T47D (cell line): ENCODE measurements at regions not wholly inside any gene's neighbourhood (a gene's known extent, or its start where the extent isn't known, plus 50 kb on each side); places are given as distances from the start of the nearest gene placed in this dataset.
"Not testable (repeated sequence)": the region's sequence is repeated elsewhere in the genome, so short reads cannot be mapped to it uniquely, and the experiment has no call there.

Experiments
- DNase-seq, 2 experiments: peaks; one replicate each; pipeline versions ENCODE4 v3.0.0 to v3.0.0-alpha.2; 2011 to 2012; ENCODE audit warnings: low read depth in 1 of 2, low spot score in 1 of 2
- JUND ChIP-seq: IDR thresholded peaks from 2 replicates; pipeline ENCODE4 v1.6.1; 2012; ENCODE audit warnings: low read depth
- in situ Hi-C: cut with HindIII; loops from 2 replicates; pipeline ENCODE4 v1.10.0; 2016; ENCODE audit warnings: low sequenced_read_pairs, low pct_unique_long_range_greater_than_20kb

DNA sequence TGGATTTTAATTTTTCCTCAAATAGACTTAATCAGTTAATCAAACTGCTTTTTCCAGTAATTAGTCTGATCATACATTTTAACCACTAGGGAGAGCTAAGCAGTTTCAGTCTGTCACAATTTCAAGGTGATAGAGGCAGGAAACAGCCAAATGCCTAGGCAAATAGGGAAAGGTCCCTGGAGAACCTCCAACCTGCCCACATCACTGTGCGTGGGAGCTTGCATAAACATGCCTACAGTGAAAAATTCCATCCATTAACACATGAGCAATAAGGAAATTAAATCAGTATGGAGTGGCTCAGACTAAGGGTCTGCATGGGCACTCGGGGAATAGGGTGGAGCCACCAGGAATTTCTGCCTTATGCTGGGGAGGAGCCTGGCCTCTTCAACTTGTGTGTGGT is 74.6 kb downstream of the AASDHPPT start:
- DNase-seq: peak in 1 of 2 experiments; percentile 60
- no peak for TF ChIP-seq JUND
- in situ Hi-C loops: no loop called here

DNA sequence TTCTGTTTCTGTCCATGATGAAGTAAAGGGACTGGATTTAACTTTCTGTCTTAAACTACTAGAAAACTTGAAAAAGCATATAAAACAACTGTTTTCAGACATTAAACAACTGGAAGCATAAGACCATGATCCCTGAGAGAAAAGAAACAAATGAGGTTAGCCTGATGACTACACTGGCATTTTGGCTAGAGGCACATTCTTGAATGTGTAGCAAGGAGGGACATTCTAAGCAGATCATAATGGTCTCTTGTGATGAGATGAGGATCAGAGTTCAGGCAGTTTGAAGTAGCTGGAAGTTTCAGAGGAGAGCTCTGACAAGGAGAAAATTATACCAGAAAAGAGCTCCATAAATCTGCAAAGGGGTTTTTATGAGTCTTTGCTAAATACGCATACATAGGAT is 75.4 kb downstream of the AASDHPPT start:
- no peak for TF ChIP-seq JUND
- peak in 1 of 2 experiments; percentile 25 for DNase-seq
- in situ Hi-C loops: no loop called here

DNA sequence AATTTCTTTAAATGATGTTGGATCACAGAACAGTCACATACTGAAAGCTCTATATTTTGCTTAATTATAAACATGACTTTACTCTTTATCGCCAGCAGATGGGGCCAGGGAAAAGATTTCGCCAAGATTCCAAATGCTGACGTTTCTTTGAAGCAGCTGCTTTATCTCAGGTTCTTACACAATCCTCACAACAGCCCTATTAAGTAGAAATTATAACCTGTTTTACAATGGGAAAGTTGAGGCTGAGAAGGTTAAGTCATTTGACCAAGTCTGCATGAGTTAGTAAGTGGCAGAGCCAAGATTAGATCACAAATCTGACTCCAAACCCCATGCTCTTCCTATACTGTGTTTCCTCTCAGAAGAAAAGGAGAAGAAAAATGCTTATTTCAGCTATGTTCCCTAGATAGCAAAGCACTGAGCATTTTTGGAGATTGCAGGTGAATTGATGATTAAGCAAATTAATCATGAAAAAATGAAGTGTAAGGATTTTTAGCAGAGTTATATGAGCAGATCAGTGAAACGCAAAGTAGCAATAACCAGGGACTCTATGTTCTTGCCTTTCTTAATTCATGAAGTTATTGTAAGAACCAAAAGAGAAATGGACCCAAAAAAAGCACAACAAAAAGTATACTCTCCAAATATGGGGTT is 79.0 kb downstream of the AASDHPPT start:
- DNase-seq: peak in 1 of 2 experiments; percentile 76
- in situ Hi-C loops: no loop called here
- no peak for TF ChIP-seq JUND

DNA sequence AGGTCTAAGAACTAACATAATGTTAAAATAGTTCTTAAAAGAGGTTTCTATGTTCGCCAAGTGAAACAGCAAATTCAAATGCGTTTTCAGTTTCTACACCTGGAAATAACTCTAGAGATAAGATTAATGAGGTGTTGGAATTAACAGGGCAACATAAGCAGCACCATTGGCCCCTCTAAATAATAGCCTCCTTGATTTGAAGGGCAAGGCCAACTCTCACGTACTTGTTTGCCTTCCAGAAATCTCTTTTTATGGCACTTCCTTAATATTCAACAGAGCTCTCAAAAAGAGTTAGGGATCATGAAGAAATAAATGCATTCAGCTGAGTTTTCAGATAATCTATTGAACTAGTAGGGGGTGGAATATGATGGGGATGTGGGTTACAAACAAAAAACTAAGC is 80.9 kb downstream of the AASDHPPT start:
- no peak for DNase-seq
- in situ Hi-C loops: no loop called here
- TF ChIP-seq JUND: no peak

- TF ChIP-seq JUND: no peak
- DNase-seq: no peak
- in situ Hi-C loops: no loop called here
These were observed 82.4 kb downstream of the AASDHPPT start for GRCh38 chr11:106159836-106160235.

- no peak for TF ChIP-seq JUND
- DNase-seq: no peak
- in situ Hi-C loops: no loop called here
These were observed 83.0 kb downstream of the AASDHPPT start for GRCh38 chr11:106160494-106160893.

- no peak for DNase-seq
- TF ChIP-seq JUND: no peak
- in situ Hi-C loops: no loop called here
These were observed 84.5 kb downstream of the AASDHPPT start for GRCh38 chr11:106161775-106162634.

DNA sequence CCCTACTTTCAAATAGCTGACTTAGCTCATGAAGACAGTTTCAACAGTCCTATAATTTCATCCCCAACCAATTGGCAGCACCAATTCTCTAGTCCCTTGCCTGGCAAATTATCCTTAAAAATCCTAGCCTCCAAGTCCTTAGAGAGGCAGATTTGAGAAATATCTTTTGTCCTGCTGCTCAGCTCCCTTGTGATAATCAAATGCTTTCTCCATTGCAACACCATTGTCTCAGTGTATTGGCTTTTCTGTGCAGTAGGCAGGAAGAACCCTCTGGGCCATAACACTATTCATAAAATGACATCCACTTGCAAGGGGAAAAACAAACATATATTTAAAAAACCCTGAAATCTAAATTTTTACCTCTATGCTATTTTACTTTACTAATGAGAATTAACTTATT is 89.6 kb downstream of the AASDHPPT start:
- no peak for DNase-seq
- in situ Hi-C loops: no loop called here
- TF ChIP-seq JUND: no peak

DNA sequence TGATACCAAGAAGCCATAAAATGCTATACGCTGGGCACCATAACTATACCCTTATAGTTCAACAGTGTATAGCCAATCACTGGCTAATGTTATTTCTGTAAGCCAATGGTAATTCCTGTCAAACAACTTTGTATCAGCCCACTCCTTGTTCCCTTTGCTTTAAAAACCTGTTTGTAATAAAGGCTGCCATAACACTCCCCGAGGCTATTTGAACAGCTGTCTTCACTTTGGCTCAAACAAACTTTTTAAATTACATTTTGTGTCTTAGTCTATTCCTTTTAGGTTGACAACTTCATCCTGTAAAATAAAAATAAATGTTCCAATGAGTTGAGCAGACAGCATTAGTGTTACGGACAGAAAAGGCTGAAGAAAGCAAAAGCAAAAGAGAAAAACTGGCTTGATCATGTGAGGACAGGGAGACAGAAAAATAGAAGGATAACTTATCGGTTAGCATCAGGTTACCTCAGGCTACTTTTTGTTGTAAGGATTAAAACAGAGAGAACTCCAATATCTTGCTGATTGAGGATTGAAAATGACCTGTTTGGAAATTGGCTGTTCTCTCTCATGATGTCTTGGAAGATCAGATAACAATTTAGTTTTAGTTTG is 95.0 kb downstream of the AASDHPPT start:
- DNase-seq: peak in 1 of 2 experiments; percentile 98
- in situ Hi-C loops: no loop called here
- TF ChIP-seq JUND: peak; percentile 66

GRCh38 chr11:106173291-106173690 is 95.8 kb downstream of the AASDHPPT start:
- in situ Hi-C loops: no loop called here
- DNase-seq: peak in 1 of 2 experiments; percentile 55
- no peak for TF ChIP-seq JUND

DNA sequence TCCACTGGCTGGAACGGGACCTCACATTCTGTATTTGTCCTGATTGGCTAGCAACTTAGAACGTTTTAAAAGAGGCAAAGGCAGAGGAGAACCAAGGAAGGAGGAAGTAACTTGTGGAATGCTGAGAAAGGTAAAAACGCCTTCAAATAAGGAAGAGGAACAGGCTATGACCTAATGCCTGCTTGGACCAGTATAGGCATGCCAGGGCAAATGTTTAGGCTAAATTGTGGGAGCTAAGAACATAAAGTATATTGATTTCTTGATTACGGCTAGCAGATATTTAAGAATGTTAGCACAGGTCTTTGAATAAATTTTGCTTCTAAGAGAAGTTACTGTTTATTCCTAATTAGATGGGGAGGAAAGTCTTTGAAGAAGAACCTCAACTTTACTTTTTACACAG is 96.5 kb downstream of the AASDHPPT start:
- DNase-seq: peak in 1 of 2 experiments; percentile 90
- TF ChIP-seq JUND: peak; percentile 58; the same call in 1 of the 2 replicates
- in situ Hi-C loops: not testable (repeated sequence)

- in situ Hi-C loops: no loop called here
- no peak for TF ChIP-seq JUND
- DNase-seq: peak in 1 of 2 experiments; percentile 97
These were observed 99.4 kb downstream of the AASDHPPT start for GRCh38 chr11:106176817-106177216.

- TF ChIP-seq JUND: no peak
- in situ Hi-C loops: no loop called here
These were observed 99.8 kb downstream of the AASDHPPT start for GRCh38 chr11:106177311-106177710.

More at GRCh38 chr11:106177311-106177710, 99.8 kb downstream of the AASDHPPT start:
- DNase-seq: peak in 1 of 2 experiments; percentile 65
